ENCODE measurements at regions not wholly inside any gene's neighbourhood (a gene's known extent, or its start where the extent isn't known, plus 50 kb on each side); places are given as distances from the start of the nearest gene placed in this dataset.

DNA sequence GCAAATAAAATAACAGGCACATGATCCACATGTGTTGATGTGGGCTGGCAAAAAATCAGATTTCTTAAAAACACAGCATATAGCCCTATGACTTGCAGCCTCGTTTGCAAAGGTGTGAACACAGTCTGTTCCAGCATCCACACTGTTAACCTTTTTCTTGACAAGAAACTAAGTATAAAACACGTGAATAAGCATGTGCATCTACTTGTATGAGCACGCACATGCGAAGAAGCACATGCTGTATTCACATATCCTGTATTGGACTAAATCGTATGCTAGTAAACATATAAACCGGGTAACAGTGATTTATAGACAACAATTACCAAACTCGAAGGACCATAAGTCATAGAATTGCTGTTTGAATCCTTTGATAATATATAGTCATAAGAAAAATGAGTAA is 218.7 kb downstream of the HDGFL1 start:
- Histone ChIP-seq H4K5ac (ENCODE audit: insufficient read length, low read depth, low read length) (no peak overlapping the region), H2BK5ac (ENCODE audit: insufficient read length, low read length) (no peak overlapping the region), H2BK12ac (ENCODE audit: insufficient read length, low read depth, low read length) (no peak overlapping the region), H3K9ac (ENCODE audit: extremely low read depth, insufficient read length, low read length) (no peak overlapping the region), H2BK15ac (ENCODE audit: low read depth, low read length) (no peak overlapping the region), H2AK5ac (ENCODE audit: insufficient read length, low read length) (no peak overlapping the region), H3K18ac (ENCODE audit: insufficient read length, low read depth, low read length) (no peak overlapping the region), H3K4me1 (ENCODE audit: insufficient read depth, low read length) (peaks cover 5% of the 10 kb centered on the region; the same call in 1 of the 2 replicates), H3K23me2 (ENCODE audit: insufficient read length, low read depth, low read length, poor library complexity, severe bottlenecking) (no peaks in the 10 kb centered on the region), H3K14ac (ENCODE audit: insufficient read depth, low read length) (no peak overlapping the region), H2AFZ (ENCODE audit: low read length) (no peak overlapping the region), H3T11ph (ENCODE audit: low read length) (no peak overlapping the region), H4K8ac (replicated peaks; ENCODE audit: insufficient read length, low read depth, low read length) (no peak overlapping the region), H3K79me1 (ENCODE audit: insufficient read depth, low read depth, low read length, poor library complexity, severe bottlenecking) (no peaks in the 10 kb centered on the region), H4K20me1 (ENCODE audit: control insufficient read depth, insufficient read depth, insufficient read length) (no peaks in the 10 kb centered on the region), H2BK120ac (ENCODE audit: low read depth, low read length, poor library complexity, severe bottlenecking) (no peak overlapping the region), H3K4ac (ENCODE audit: low read depth, low read length) (no peak overlapping the region), H3K27ac (ENCODE audit: insufficient read length, low read depth, low read length) (no peak overlapping the region), H4K91ac (ENCODE audit: insufficient read length, low read depth, low read length) (no peak overlapping the region), H3K79me2 (ENCODE audit: insufficient read depth, low read length) (no peaks in the 10 kb centered on the region), H3K23ac (ENCODE audit: insufficient read length, low read depth, low read length) (no peak overlapping the region), H3K27me3 (ENCODE audit: insufficient read depth, low read length) (no peaks in the 10 kb centered on the region), H3K9me3 (ENCODE audit: control insufficient read depth, low read depth, low read length) (no peaks in the 10 kb centered on the region), H3K4me2 (ENCODE audit: insufficient read depth, insufficient read length, low read length) (no peak overlapping the region), H3K56ac (ENCODE audit: insufficient read length, low read depth, low read length) (no peak overlapping the region), H2BK20ac (ENCODE audit: low read depth, low read length, poor library complexity, severe bottlenecking) (no peak overlapping the region)
- no CpG with 5 or more reads among the region's 7 CpGs for WGBS (ENCODE audit: extremely low coverage, insufficient read length, low lambda C conversion rate)
- Mint-ChIP-seq H3K4me3 (no peak overlapping the region), H3K27me3 (ENCODE audit: low read depth) (no peaks in the 10 kb centered on the region), H3K9me3 (peaks cover 2 to 4% of the 10 kb centered on the region in 2 experiments; a peak in 3 of 5 replicates), H3K36me3 (ENCODE audit: insufficient read depth in 1 of 3, low read depth in 3 of 3) (peaks cover 0 to 5% (median 0%) of the 10 kb centered on the region in 3 experiments; a peak in 1 of 7 replicates), H3K4me1 (peaks cover 12 to 16% of the 10 kb centered on the region in 2 experiments), H3K27ac (no peak overlapping the region)
- DNase-seq: no peak
- TF ChIP-seq, protein P1, sequence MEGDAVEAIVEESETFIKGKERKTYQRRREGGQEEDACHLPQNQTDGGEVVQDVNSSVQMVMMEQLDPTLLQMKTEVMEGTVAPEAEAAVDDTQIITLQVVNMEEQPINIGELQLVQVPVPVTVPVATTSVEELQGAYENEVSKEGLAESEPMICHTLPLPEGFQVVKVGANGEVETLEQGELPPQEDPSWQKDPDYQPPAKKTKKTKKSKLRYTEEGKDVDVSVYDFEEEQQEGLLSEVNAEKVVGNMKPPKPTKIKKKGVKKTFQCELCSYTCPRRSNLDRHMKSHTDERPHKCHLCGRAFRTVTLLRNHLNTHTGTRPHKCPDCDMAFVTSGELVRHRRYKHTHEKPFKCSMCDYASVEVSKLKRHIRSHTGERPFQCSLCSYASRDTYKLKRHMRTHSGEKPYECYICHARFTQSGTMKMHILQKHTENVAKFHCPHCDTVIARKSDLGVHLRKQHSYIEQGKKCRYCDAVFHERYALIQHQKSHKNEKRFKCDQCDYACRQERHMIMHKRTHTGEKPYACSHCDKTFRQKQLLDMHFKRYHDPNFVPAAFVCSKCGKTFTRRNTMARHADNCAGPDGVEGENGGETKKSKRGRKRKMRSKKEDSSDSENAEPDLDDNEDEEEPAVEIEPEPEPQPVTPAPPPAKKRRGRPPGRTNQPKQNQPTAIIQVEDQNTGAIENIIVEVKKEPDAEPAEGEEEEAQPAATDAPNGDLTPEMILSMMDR (conservative IDR thresholded peaks at IDR 0.05): no peak
